LNCaP clone FGC (cell line): ENCODE measurements at regions not wholly inside any gene's neighbourhood (a gene's known extent, or its start where the extent isn't known, plus 50 kb on each side); places are given as distances from the start of the nearest gene placed in this dataset.

Source experiments
- DNase-seq: peaks from one replicate; pipeline ENCODE4 v3.0.0-alpha.2; 2011; ENCODE audit warnings: low read depth
- H3K4me3 ChIP-seq: 2 replicates; pipeline ENCODE4 v1.5.1; 2011; ENCODE audit warnings: mild to moderate bottlenecking, low read depth, low read length, control low read depth
- CTCF ChIP-seq: IDR thresholded peaks from 2 replicates; pipeline ENCODE4 v1.5.1; 2012; ENCODE audit warnings: mild to moderate bottlenecking; ENCODE audit not compliant: control insufficient read depth, insufficient read depth; ENCODE audit errors: extremely low read depth

- TF ChIP-seq CTCF, result no peak
- H3K4me3 ChIP-seq, result no peak overlapping the region
- no peak for DNase-seq
Observed at GRCh38 chr14:101001311-101002069, 98.0 kb upstream of the RTL1 start.

GRCh38 chr14:101002738-101003137 lies 99.2 kb upstream of the RTL1 start:
- TF ChIP-seq CTCF, result no peak
- no peak for DNase-seq
- H3K4me3 ChIP-seq, result no peak overlapping the region

- H3K4me3 ChIP-seq, result no peak overlapping the region
- TF ChIP-seq CTCF, result no peak
- DNase-seq, result no peak
Observed at GRCh38 chr14:101004176-101004575, 100.7 kb upstream of the RTL1 start.

- no peak overlapping the region for H3K4me3 ChIP-seq
- no peak for DNase-seq
- TF ChIP-seq CTCF, result no peak
Observed at GRCh38 chr14:101004954-101005353, 101.4 kb upstream of the RTL1 start.

GRCh38 chr14:101005447-101005846 lies 101.9 kb upstream of the RTL1 start:
- DNase-seq, result no peak
- TF ChIP-seq CTCF, result no peak
- no peak overlapping the region for H3K4me3 ChIP-seq

GRCh38 chr14:101006008-101006407 lies 102.5 kb upstream of the RTL1 start:
- H3K4me3 ChIP-seq, result no peak overlapping the region
- no peak for TF ChIP-seq CTCF
- DNase-seq, result peak; percentile 50
